ENCODE measurements at regions not wholly inside any gene's neighbourhood (a gene's known extent, or its start where the extent isn't known, plus 50 kb on each side); places are given as distances from the start of the nearest gene placed in this dataset.

- no peak overlapping the region for H3K27ac ChIP-seq
- H3K4me1 ChIP-seq (replicated peaks in 1 of 2), result peaks cover 0 to 16% of the 10 kb centered on the region in 2 donors
- DNase-seq, result no peak
- no peaks in the 10 kb centered on the region for H3K27me3 ChIP-seq
- no peaks in the 10 kb centered on the region for H3K9me3 ChIP-seq (replicated peaks in 1 of 3)
- no peak overlapping the region for H3K4me3 ChIP-seq
- TF ChIP-seq POLR2A (IDR thresholded peaks at IDR 0.05) (no peak), CTCF (IDR thresholded peaks at IDR 0.05) (no peak)
- intact Hi-C loops (cut with DNase I), result loop anchor here (5.0 to 10.0 kb wide), 3 partner anchors 79 to 412 kb away; no protein-coding TSS in a partner anchor
- peaks cover 0 to 10% of the 10 kb centered on the region in 2 donors for H3K36me3 ChIP-seq (replicated peaks in 1 of 2)
- WGBS, 4 donors, result 92 to 95% (median 94%) methylated on average over 11 of the region's 11 CpGs
These were observed 50.5 kb upstream of the SPDEF start for GRCh38 chr6:34606477-34607265.

All from adrenal gland (tissue), 9 donors.